ENCODE measurements at regions not wholly inside any gene's neighbourhood (a gene's known extent, or its start where the extent isn't known, plus 50 kb on each side); places are given as distances from the start of the nearest gene placed in this dataset.

GRCh38 chr2:241985986-241986329 lies 116.4 kb downstream of the RTP5 start:
- TF ChIP-seq Cebpa-rat (IDR thresholded peaks at IDR 0.05): no peak
- Histone ChIP-seq H3K4me1 (peaks cover under 1 to 19% (median 9%) of the 10 kb centered on the region in 10 experiments; a peak in 13 of 20 replicates), H3K9me3 (replicated peaks in 1 of 11) (peaks cover 21 to 36% (median 31%) of the 10 kb centered on the region in 11 experiments; a peak in 20 of 22 replicates), H3K9ac (no peak overlapping the region), H3K4me2 (no peak overlapping the region), H3K27ac (no peak overlapping the region), H3K4me3 (no peak overlapping the region), H4K20me1 (peaks cover 0 to 4% (median 0%) of the 10 kb centered on the region in 11 experiments; a peak in 2 of 22 replicates), H3K36me3 (peaks cover 0 to 55% (median 34%) of the 10 kb centered on the region in 11 experiments; a peak in 16 of 22 replicates), H3K27me3 (no peaks in the 10 kb centered on the region)

- TF ChIP-seq Cebpa-rat (IDR thresholded peaks at IDR 0.05): no peak
- Histone ChIP-seq H3K36me3 (peaks cover 0 to 55% (median 36%) of the 10 kb centered on the region in 11 experiments; a peak in 16 of 22 replicates), H3K9ac (no peak overlapping the region), H3K4me3 (no peak overlapping the region), H3K27ac (no peak overlapping the region), H4K20me1 (peaks cover 0 to 7% (median 0%) of the 10 kb centered on the region in 11 experiments; a peak in 2 of 22 replicates), H3K4me2 (no peak overlapping the region), H3K4me1 (peaks cover 8 to 24% (median 9%) of the 10 kb centered on the region in 10 experiments; a peak in 13 of 20 replicates), H3K9me3 (replicated peaks in 1 of 11) (peaks cover 21 to 36% (median 31%) of the 10 kb centered on the region in 11 experiments; a peak in 20 of 22 replicates), H3K27me3 (no peaks in the 10 kb centered on the region)
These were observed 117.5 kb downstream of the RTP5 start for GRCh38 chr2:241986836-241987641.

DNA sequence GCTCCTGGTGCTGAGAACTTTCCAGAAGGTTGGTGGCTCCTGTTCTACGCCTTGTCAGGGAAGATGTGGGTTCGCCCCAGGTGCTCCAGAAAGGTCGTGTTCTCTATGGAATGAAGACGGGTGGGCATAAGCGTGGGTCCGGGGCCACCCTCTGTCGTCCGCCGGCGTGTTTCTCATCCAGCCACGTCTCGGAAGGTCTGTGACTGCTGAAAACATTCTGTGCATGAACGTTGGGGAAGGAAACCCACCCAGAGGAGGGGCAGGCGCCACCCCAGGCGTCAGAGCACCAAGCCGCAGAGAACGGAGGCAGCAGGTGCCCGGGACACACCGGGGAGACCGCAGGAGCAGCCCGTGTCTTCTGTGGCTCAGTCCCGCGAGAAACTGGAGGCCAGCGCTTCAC lies 118.2 kb downstream of the RTP5 start:
- Histone ChIP-seq H4K20me1 (peaks cover 0 to 8% (median 0%) of the 10 kb centered on the region in 11 experiments; a peak in 1 of 22 replicates), H3K27me3 (no peaks in the 10 kb centered on the region), H3K4me3 (no peak overlapping the region), H3K36me3 (peaks cover 0 to 58% (median 41%) of the 10 kb centered on the region in 11 experiments; a peak in 16 of 22 replicates), H3K4me2 (no peak overlapping the region), H3K9ac (no peak overlapping the region), H3K27ac (no peak overlapping the region), H3K4me1 (peaks cover 8 to 24% (median 9%) of the 10 kb centered on the region in 10 experiments; a peak in 13 of 20 replicates), H3K9me3 (replicated peaks in 1 of 11) (peaks cover 21 to 36% (median 31%) of the 10 kb centered on the region in 11 experiments; a peak in 20 of 22 replicates)
- TF ChIP-seq Cebpa-rat (IDR thresholded peaks at IDR 0.05): no peak

DNA sequence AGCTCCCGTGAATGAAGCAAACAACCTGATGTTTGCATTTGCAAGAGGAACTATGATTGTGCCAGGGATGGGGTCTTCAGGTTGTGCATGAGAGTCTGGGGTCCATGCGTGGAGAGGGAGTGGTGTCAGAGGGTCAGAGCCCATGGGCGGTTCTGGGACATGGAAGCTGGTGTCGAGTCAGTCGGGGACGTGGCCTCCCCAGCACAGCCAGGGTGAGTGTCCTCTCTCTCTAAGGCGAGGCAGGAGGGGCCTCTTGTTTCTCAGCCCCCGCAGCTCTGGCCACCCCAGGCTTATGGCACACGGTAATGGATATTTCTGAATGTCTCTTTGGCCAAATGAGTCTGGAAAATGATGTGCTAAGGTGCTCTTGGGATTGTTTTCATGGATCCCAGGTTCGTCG lies 118.6 kb downstream of the RTP5 start:
- Histone ChIP-seq H3K4me2 (no peak overlapping the region), H3K4me3 (no peak overlapping the region), H3K4me1 (peaks cover 8 to 24% (median 9%) of the 10 kb centered on the region in 10 experiments; a peak in 13 of 20 replicates), H3K36me3 (peaks cover 0 to 61% (median 45%) of the 10 kb centered on the region in 11 experiments; a peak in 16 of 22 replicates), H3K9ac (no peak overlapping the region), H4K20me1 (peaks cover 0 to 10% (median 0%) of the 10 kb centered on the region in 11 experiments; a peak in 2 of 22 replicates), H3K27me3 (no peaks in the 10 kb centered on the region), H3K9me3 (replicated peaks in 1 of 11) (peaks cover 21 to 36% (median 31%) of the 10 kb centered on the region in 11 experiments; a peak in 20 of 22 replicates), H3K27ac (no peak overlapping the region)
- no peak for TF ChIP-seq Cebpa-rat (IDR thresholded peaks at IDR 0.05)

DNA sequence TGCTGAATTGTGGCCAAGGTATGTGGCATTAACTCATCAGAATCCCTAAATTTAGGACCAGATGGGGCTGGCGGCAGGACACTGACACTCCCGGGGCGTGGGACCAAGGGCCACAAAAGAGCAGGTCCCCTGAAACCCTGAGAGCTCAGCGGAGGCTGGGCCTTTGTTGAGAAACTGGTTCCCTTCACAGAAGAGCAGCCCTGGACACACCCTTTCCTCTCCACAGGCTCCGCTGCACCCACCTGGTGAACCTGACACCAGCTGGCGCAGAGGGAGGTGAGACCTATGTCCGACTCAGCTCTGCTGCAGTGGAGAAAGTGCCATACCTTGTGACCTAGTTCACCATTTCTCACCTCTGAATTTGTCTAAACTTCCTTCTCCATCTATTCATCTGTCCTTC lies 119.5 kb downstream of the RTP5 start:
- Histone ChIP-seq H4K20me1 (peaks cover 0 to 10% (median 0%) of the 10 kb centered on the region in 11 experiments; a peak in 2 of 22 replicates), H3K9me3 (replicated peaks in 1 of 11) (peaks cover 21 to 36% (median 31%) of the 10 kb centered on the region in 11 experiments; a peak in 20 of 22 replicates), H3K36me3 (peaks cover 0 to 71% (median 54%) of the 10 kb centered on the region in 11 experiments; a peak in 17 of 22 replicates), H3K9ac (no peak overlapping the region), H3K27ac (no peak overlapping the region), H3K4me2 (no peak overlapping the region), H3K27me3 (no peaks in the 10 kb centered on the region), H3K4me1 (peaks cover 8 to 24% (median 9%) of the 10 kb centered on the region in 10 experiments; a peak in 13 of 20 replicates), H3K4me3 (no peak overlapping the region)
- no peak for TF ChIP-seq Cebpa-rat (IDR thresholded peaks at IDR 0.05)

GRCh38 chr2:241990466-241990865 lies 120.9 kb downstream of the RTP5 start:
- Histone ChIP-seq H3K9ac (0 out of 22 replicates have a peak overlapping the region, but pooled peaks of 1 of the 11 experiments have one; percentile 24), H3K27ac (no peak overlapping the region), H3K4me2 (no peak overlapping the region), H3K9me3 (replicated peaks in 1 of 11) (peaks cover 21 to 36% (median 31%) of the 10 kb centered on the region in 11 experiments; a peak in 20 of 22 replicates), H3K27me3 (no peaks in the 10 kb centered on the region), H3K36me3 (peaks cover 0 to 85% (median 68%) of the 10 kb centered on the region in 11 experiments; a peak in 17 of 22 replicates), H4K20me1 (peaks cover 0 to 10% (median 0%) of the 10 kb centered on the region in 11 experiments; a peak in 4 of 22 replicates), H3K4me1 (peaks cover 0 to 11% (median 3%) of the 10 kb centered on the region in 10 experiments; a peak in 11 of 20 replicates), H3K4me3 (no peak overlapping the region)
- TF ChIP-seq Cebpa-rat (IDR thresholded peaks at IDR 0.05): no peak

DNA sequence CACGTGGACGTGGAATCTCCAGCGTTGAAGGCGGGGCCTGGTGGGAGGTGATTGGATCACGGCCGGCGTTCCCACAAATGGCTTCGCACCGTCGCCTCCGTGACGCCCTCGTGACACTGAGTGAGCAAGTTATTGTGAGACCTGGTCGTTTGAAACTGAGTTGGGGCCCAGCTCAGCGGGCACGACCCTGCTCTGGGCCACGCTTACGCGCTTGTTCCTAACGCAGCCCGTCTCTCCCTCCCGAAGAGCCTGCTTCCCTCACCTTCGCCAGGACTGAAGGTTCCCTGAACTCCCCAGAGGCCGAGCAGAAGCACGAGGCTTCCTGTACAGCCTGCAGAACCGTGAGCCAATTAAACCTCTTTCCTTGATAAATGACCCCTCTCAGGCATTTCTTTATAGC lies 121.8 kb downstream of the RTP5 start:
- peaks cover 0 to 10% (median 0%) of the 10 kb centered on the region in 11 experiments; a peak in 4 of 22 replicates for H4K20me1 ChIP-seq
- TF ChIP-seq Cebpa-rat (IDR thresholded peaks at IDR 0.05): no peak
- no peak overlapping the region for H3K4me2 ChIP-seq
- no peak overlapping the region for H3K9ac ChIP-seq
- H3K36me3 ChIP-seq: peaks cover 0 to 93% (median 74%) of the 10 kb centered on the region in 11 experiments; a peak in 17 of 22 replicates
- H3K27ac ChIP-seq: no peak overlapping the region
- H3K4me1 ChIP-seq: peaks cover 0 to 9% (median 0%) of the 10 kb centered on the region in 10 experiments; a peak in 1 of 20 replicates
- peaks cover 21 to 31% (median 27%) of the 10 kb centered on the region in 11 experiments; a peak in 20 of 22 replicates for H3K9me3 ChIP-seq (replicated peaks in 1 of 11)
- no peak overlapping the region for H3K4me3 ChIP-seq
- H3K27me3 ChIP-seq: no peaks in the 10 kb centered on the region

DNA sequence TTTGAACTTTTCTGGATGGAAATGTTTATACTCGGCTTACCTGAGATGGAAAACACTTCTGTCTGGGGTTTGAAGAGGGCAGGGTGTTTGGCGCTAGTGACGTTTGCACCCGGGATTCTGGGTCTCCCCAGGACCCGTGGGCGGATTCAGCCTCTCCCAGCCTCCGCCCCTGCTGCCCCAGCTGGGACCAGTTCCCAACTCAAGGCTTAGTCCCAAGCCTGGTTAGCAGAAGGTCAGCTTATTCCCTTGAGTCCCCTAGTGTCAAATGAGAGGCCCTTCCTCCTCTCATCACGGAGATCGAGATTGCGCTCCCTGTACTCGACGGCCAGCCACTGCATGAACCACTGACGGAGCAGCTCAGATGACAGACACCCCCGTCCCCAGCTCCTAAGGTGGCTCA lies 123.2 kb downstream of the RTP5 start:
- Histone ChIP-seq H3K36me3 (peaks cover 0 to 93% (median 63%) of the 10 kb centered on the region in 11 experiments; a peak in 17 of 22 replicates), H3K4me3 (no peak overlapping the region), H3K4me2 (no peak overlapping the region), H3K27me3 (no peaks in the 10 kb centered on the region), H3K9me3 (replicated peaks in 1 of 11) (peaks cover 8 to 17% (median 13%) of the 10 kb centered on the region in 11 experiments; a peak in 17 of 22 replicates), H3K27ac (no peak overlapping the region), H3K4me1 (peaks cover 0 to 9% (median 0%) of the 10 kb centered on the region in 10 experiments; a peak in 1 of 20 replicates), H4K20me1 (peaks cover 0 to 10% (median 0%) of the 10 kb centered on the region in 11 experiments; a peak in 4 of 22 replicates), H3K9ac (no peak overlapping the region)
- no peak for TF ChIP-seq Cebpa-rat (IDR thresholded peaks at IDR 0.05)

Measured in BLaER1 treated with 17β-estradiol and CSF1 and Interleukin-3, amounts not matched to agents 10 nM and 100 nM (cell line).